Fibroblast of the aortic adventitia (primary cell): ENCODE measurements at regions not wholly inside any gene's neighbourhood (a gene's known extent, or its start where the extent isn't known, plus 50 kb on each side); places are given as distances from the start of the nearest gene placed in this dataset.
"Not testable (repeated sequence)": the region's sequence is repeated elsewhere in the genome, so short reads cannot be mapped to it uniquely, and the experiment has no call there.

Source experiments
- DNase-seq: peaks from one replicate; pipeline ENCODE4 v3.0.0-alpha.2; 2010; ENCODE audit warnings: low read depth
- H3K4me3 ChIP-seq: 2 replicates; pipeline ENCODE4 v1.5.1; 2011; ENCODE audit warnings: low read depth, mild to moderate bottlenecking, control low read depth, low read length, moderate library complexity
- TF ChIP-seq, protein P1 (sequence below): IDR thresholded peaks from 2 replicates; pipeline ENCODE4 v1.5.1; 2011; ENCODE audit warnings: mild to moderate bottlenecking, low read length, control low read depth, inconsistent platforms; ENCODE audit not compliant: insufficient read depth

DNA sequence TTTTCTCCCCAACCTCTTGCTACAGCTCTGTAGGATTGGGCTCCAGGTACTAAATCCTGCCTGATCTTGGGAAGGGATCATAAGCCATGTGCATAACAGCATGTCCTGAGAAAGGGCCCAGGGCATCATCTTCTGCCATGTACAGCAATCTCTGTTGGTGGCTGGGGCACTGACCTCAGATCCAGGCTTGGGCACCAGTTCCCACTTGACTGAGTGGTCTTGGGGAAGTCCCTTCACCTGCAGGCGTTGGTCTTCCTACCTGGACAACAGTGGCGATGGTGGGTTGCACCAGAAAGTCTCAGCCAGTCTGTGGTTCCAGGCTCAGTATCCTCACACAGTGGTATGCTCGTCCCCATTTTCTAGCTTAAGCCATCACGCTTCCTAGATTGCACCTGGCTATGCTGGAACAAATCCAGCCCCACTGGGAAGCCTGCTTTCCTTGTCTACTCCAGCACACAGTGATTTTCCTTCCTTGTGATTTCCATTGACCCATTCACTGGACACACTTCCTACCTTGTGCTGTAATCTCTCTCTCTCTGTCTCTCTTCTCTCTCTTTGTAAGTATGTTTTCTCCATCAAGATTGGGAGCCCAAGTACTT, 121.7 kb upstream of the PITX1 start:
- no peak for DNase-seq
- TF ChIP-seq, protein P1, sequence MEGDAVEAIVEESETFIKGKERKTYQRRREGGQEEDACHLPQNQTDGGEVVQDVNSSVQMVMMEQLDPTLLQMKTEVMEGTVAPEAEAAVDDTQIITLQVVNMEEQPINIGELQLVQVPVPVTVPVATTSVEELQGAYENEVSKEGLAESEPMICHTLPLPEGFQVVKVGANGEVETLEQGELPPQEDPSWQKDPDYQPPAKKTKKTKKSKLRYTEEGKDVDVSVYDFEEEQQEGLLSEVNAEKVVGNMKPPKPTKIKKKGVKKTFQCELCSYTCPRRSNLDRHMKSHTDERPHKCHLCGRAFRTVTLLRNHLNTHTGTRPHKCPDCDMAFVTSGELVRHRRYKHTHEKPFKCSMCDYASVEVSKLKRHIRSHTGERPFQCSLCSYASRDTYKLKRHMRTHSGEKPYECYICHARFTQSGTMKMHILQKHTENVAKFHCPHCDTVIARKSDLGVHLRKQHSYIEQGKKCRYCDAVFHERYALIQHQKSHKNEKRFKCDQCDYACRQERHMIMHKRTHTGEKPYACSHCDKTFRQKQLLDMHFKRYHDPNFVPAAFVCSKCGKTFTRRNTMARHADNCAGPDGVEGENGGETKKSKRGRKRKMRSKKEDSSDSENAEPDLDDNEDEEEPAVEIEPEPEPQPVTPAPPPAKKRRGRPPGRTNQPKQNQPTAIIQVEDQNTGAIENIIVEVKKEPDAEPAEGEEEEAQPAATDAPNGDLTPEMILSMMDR = no peak

DNA sequence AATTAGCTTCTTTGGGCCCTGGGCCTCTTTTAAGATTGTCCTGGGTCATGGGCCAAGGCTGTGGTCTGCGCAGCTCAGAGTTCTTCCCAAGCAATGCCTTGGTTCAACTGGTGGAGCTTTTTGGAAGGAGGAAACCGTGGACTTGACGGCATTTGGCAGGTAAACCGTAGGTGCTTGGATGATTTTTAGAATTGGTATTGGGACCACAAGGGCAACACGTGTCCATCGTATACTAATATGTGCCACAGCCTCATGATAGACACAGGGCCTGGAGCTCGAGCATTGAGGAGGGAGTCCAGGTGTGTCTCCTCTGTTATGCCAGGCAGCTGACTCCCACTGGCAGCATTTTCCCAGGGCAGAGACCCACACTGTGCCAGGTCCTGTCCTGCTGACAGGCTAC, 120.9 kb upstream of the PITX1 start:
- DNase-seq = no peak
- H3K4me3 ChIP-seq = no peak overlapping the region
- TF ChIP-seq, protein P1 = no peak

More for the DNA sequence above, 121.7 kb upstream of the PITX1 start:
- H3K4me3 ChIP-seq = no peak overlapping the region

DNA sequence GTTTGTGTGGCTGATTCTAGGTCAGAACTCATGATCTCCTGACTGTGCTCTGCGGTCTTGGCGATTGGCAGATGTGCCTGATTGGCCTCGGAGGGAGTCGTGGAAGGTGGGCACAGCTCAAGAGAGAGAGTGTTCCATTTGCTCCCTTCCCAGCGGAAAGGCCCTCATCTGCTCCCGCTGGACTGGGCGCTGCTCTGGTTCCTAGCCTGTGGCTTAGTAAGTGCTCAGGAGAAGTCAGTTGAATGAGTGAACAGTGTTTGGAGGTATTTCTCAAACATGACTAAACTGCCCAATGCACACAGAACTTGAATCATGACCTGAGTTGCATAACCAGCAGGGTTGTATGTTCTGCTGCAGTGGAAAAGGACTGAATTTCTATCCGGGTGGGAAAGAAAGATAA, 120.2 kb upstream of the PITX1 start:
- TF ChIP-seq, protein P1 = no peak
- no peak overlapping the region for H3K4me3 ChIP-seq
- DNase-seq = no peak

DNA sequence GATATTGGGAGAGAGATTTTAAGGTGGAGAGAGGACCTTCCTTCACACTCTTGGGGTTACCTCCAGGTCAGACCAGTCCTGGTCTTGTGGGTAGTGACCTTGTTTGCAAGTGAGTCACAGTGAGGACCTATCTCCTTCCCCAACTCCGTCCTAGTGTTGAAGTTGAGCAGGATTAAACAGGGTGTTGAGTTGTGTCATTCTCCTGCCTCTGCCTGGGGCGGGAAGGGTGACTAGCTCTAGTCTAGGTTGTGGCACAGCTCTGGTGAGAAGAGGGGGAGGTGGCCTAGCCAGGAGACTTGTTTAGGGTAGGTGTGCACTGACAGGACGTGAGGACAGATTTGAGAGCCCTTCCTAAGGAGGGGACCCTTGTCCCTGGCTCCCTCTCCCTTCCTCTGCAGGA, 119.6 kb upstream of the PITX1 start:
- H3K4me3 ChIP-seq = no peak overlapping the region
- TF ChIP-seq, protein P1 = no peak
- no peak for DNase-seq

DNA sequence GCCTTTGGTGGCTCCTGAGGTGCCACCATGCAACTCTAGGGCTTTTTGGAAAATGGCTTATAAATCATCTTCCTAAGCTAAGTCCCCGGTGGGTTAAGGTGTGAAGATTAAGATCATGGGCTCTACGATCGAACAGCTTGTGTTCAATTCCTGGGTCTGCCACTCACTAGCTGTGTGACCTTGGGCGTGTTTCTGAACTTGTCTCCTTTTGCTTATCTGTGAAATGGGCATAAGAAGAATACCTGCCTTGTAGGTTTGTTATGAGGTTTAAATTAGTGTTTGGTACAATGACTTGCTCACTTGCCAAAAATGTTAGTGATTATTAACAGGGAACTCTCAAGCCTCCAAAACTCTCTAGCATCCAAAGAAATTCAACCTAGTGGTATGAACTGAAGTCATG, 119.2 kb upstream of the PITX1 start:
- DNase-seq = no peak
- TF ChIP-seq, protein P1 = no peak
- H3K4me3 ChIP-seq = no peak overlapping the region

DNA sequence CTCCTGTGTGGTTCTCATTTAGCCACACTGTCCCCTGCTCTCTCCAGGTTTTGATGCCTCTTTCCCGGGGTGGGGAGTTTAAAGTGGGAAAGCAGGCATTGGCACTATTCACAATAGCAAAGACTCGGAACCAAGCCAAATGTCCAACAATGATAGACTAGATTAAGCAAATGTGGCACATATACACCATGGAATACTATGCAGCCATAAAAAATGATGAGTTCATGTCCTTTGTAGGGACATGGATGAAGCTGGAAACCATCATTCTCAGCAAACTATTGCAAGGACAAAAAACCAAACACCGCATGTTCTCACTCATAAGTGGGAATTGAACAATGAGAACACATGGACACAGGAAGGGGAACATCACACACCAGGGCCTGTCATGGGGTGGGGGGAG, 117.6 kb upstream of the PITX1 start:
- DNase-seq = not testable (repeated sequence)

DNA sequence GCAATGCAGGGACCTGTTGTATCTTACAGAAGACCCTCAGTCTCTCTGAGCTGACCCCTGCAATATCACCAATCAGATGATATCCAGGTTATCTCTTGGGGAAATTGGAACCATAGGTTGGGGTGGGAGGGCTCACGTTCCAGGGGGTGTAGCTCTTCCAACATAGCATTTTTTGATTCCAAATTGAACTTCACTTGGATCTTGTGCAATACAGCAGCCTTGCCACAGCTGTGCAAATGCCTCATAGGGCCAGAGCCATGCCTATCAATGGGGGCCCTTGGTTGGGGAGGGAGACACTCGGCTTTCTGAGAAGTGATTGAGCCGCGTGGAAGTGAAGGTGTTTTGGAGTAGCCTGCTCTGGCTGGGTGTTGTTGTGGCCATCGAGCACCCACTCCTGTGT, 117.2 kb upstream of the PITX1 start:
- DNase-seq = no peak
- no peak overlapping the region for H3K4me3 ChIP-seq
- TF ChIP-seq, protein P1 = no peak

More for the DNA sequence above, 117.6 kb upstream of the PITX1 start:
- not testable (repeated sequence) for H3K4me3 ChIP-seq
